ENCODE measurements at regions not wholly inside any gene's neighbourhood (a gene's known extent, or its start where the extent isn't known, plus 50 kb on each side); places are given as distances from the start of the nearest gene placed in this dataset.

DNA sequence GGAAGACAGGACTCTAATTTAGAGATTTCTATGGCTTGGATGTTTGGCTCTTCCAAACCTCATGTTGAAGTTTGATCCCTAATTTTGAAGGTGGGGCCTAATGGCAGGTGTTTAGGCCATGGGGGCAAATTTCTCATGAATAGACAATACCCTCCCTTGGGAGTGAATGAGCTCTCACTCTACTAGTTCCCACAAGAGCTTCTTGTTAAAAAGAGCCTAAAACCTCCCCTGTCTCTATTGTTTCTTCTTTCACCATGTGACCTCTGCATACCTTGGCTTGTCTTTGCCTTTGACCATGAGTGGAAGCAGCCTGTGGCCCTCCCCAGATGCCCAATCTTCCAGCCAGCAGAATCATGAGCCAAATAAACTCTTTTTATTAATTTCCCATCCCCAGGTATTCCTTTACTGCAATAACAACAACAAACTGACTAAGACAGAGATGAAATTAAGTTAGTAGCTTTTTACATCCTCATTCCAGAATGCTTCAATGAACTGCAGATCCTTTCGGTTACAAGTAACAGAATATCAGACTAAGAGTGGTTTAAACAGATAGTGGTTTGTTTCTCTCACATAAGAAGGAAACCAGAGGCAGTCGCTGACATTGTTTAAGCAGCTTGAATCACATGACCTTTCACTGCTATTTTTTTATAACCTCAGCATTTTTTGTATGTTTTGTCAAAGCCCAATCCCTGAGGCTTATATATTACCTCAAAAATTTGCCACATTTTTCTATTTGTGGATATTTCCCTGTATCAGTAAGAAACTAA is 1013.3 kb upstream of the SEMA6D start:
- TF ChIP-seq, protein P1, sequence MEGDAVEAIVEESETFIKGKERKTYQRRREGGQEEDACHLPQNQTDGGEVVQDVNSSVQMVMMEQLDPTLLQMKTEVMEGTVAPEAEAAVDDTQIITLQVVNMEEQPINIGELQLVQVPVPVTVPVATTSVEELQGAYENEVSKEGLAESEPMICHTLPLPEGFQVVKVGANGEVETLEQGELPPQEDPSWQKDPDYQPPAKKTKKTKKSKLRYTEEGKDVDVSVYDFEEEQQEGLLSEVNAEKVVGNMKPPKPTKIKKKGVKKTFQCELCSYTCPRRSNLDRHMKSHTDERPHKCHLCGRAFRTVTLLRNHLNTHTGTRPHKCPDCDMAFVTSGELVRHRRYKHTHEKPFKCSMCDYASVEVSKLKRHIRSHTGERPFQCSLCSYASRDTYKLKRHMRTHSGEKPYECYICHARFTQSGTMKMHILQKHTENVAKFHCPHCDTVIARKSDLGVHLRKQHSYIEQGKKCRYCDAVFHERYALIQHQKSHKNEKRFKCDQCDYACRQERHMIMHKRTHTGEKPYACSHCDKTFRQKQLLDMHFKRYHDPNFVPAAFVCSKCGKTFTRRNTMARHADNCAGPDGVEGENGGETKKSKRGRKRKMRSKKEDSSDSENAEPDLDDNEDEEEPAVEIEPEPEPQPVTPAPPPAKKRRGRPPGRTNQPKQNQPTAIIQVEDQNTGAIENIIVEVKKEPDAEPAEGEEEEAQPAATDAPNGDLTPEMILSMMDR (IDR thresholded peaks at IDR 0.05; ENCODE audit: low read depth, low read length, missing input control), result no peak
- TF ChIP-seq ZBTB33 (IDR thresholded peaks at IDR 0.05), result no peak
